ENCODE measurements at regions not wholly inside any gene's neighbourhood (a gene's known extent, or its start where the extent isn't known, plus 50 kb on each side); places are given as distances from the start of the nearest gene placed in this dataset.
A peak's percentile ranks its signal among the peaks of the same experiment; 100 is the strongest.

DNA sequence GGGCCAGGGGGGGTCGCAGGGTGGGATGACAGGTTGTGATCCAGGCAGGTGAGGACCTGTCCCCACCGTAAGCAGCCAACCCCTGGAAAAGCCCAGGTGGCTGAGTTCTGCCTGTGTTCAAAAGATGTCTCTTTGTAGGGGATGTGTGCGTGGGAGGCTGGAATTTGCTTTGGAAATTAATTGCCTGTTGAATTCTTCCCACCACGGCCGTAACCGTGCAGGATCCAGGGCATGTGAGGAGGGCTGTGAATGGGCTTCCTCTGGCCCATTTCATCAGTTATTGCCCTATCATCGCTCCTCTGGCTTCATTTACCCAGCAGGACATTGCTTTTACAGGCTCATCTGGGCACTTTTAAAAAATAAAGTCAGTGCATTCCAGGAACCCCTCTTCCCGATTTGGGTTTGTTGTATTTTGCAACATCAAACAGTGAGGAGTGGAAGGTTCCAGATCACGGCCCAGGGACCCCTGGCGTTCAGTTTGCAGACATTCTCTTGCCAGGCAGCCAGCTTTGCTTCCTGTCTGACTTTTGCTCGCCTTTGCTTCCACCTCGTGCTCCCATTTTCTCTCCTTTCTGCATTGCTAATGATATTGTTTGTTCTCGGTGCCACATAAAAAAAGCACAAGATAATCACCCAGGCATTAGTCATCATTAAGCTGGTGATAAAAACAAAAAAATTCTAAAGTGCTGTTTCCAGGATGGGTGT, 1306.6 kb downstream of the BRD1 start:
- 53 to 65% methylated on average over 13 of the region's 13 CpGs for WGBS, 2 donors
- no peak for TF ChIP-seq POLR2A (IDR thresholded peaks at IDR 0.05)
- TF ChIP-seq POLR2AphosphoS5 (IDR thresholded peaks at IDR 0.05), result no peak
- TF ChIP-seq, protein P1, sequence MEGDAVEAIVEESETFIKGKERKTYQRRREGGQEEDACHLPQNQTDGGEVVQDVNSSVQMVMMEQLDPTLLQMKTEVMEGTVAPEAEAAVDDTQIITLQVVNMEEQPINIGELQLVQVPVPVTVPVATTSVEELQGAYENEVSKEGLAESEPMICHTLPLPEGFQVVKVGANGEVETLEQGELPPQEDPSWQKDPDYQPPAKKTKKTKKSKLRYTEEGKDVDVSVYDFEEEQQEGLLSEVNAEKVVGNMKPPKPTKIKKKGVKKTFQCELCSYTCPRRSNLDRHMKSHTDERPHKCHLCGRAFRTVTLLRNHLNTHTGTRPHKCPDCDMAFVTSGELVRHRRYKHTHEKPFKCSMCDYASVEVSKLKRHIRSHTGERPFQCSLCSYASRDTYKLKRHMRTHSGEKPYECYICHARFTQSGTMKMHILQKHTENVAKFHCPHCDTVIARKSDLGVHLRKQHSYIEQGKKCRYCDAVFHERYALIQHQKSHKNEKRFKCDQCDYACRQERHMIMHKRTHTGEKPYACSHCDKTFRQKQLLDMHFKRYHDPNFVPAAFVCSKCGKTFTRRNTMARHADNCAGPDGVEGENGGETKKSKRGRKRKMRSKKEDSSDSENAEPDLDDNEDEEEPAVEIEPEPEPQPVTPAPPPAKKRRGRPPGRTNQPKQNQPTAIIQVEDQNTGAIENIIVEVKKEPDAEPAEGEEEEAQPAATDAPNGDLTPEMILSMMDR (IDR thresholded peaks at IDR 0.05), result no peak
- TF ChIP-seq EP300 (IDR thresholded peaks at IDR 0.05), result no peak
- Histone ChIP-seq H3K27ac (no peak overlapping the region), H3K36me3 (no peaks in the 10 kb centered on the region), H3K27me3 (no peaks in the 10 kb centered on the region), H3K9me3 (no peaks in the 10 kb centered on the region), H3K4me3 (no peak overlapping the region), H3K4me1 (no peaks in the 10 kb centered on the region)
- DNase-seq, result no peak
- intact Hi-C loops (cut with DNase I), result no loop called here

DNA sequence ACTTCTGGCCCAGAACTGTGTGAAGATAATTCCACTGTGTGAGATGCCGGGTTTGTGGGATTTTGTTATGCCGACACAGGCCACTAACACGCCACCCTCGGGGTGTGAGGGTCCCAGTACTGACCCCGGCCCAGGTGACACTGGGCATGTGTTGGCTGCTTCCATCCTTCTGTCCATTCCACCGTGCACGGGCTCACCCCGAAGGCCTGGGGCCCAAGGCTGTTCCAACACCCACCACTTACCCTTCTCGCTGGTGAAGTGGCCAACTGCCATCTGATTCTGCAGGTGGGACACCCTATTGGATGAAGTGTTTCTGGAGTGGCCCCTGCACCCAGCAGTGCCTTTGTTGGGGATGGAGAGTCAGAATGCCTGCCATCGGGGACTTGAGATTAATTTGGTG, 1307.5 kb downstream of the BRD1 start:
- no peak overlapping the region for H3K4me3 ChIP-seq
- no peaks in the 10 kb centered on the region for H3K4me1 ChIP-seq
- H3K36me3 ChIP-seq, result no peaks in the 10 kb centered on the region
- intact Hi-C loops (cut with DNase I), result no loop called here
- H3K27me3 ChIP-seq, result no peaks in the 10 kb centered on the region
- TF ChIP-seq POLR2AphosphoS5 (IDR thresholded peaks at IDR 0.05) (no peak), POLR2A (IDR thresholded peaks at IDR 0.05) (no peak), EP300 (IDR thresholded peaks at IDR 0.05) (no peak)
- TF ChIP-seq, protein P1 (IDR thresholded peaks at IDR 0.05), result no peak
- no peak overlapping the region for H3K27ac ChIP-seq
- WGBS, 2 donors, result 81 to 93% methylated on average over 10 of the region's 10 CpGs
- no peak for DNase-seq
- H3K9me3 ChIP-seq, result no peaks in the 10 kb centered on the region

DNA sequence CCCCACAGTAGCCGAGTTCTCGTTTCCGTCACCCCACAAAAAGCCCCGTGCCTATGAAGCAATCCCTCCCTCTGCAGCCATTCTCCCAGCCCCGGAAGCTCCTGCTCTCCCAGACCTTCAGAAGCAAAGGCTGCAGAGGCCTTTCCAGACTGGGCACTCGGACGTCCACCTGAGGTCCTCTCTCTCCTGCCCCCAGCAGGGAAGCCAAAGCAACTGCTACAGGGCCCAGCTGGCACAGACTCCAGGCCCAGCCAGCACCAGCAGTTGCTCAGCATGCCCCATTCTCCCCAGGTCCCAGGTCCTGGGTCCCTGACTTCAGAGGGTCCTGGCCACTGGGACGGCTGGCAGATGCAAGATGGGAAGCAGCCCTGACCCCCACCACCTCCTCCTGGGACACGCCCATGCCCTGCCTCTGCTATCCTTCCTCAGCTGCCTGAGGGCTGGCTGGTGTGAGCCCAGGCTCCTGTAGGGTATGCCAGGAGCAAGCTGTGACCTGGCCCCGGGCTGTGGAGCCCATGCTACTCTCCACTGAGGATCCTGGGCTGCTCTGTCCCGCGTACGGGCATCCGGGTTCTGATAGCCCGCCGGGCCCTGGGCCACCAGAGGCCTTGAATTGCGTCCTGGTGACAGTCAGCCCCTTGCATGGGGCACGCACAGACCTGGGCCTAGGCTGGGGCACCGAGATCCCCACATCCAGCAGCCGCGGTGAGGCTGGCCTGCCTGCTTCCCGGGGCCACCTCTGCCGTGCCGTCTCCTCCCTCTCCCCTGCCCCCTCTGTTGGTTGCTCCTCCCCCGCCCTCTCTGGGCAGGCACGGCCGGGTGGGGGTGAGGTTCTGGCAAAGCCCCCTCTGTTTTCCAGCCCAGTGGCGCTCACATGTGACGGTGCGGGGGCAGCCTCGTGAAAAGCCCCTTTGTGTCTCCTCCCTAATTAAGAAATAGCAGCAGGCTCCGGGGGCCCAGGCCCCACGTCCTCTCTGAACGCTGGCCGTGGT, 1310.3 kb downstream of the BRD1 start:
- 74 to 80% methylated on average over 35 of the region's 35 CpGs for WGBS, 2 donors
- DNase-seq, result peak; percentile 80
- H3K9me3 ChIP-seq, result no peaks in the 10 kb centered on the region
- H3K4me3 ChIP-seq, result no peak overlapping the region
- H3K27me3 ChIP-seq, result no peaks in the 10 kb centered on the region
- peak in 1 of 4 donors; percentile 46 for TF ChIP-seq POLR2AphosphoS5 (IDR thresholded peaks at IDR 0.05)
- TF ChIP-seq, protein P1 (IDR thresholded peaks at IDR 0.05), result no peak
- H3K27ac ChIP-seq, result peak overlapping the region in 3 of 4 donors; percentile 32 to 47 (median 40)
- intact Hi-C loops (cut with DNase I), result no loop called here
- H3K36me3 ChIP-seq, result no peaks in the 10 kb centered on the region
- no peaks in the 10 kb centered on the region for H3K4me1 ChIP-seq

DNA sequence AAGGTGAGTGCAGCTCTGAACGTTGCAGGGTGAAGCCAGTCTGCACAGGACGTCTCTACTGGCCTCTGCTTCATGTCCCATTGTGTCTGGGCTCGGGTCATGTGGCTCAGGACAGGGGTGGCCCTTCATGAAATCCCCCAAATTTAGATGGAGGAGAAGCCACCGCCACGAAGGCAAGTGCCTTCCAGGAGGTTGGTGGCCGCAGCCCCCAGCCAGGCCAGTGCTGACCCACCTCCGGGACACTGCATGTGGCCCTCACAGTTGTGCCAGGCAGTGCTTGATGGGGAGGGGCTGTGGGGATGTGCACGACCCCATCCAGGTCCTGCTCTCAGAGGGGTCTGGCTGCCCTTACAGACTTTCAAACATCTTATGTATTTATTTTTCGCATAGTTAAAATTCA, 1311.1 kb downstream of the BRD1 start:
- TF ChIP-seq POLR2AphosphoS5 (IDR thresholded peaks at IDR 0.05) (no peak), EP300 (IDR thresholded peaks at IDR 0.05) (no peak), POLR2A (IDR thresholded peaks at IDR 0.05) (no peak)
- TF ChIP-seq, protein P1 (IDR thresholded peaks at IDR 0.05), result no peak
- no peak overlapping the region for H3K27ac ChIP-seq
- H3K36me3 ChIP-seq, result no peaks in the 10 kb centered on the region
- DNase-seq, result no peak
- no peaks in the 10 kb centered on the region for H3K27me3 ChIP-seq
- H3K4me1 ChIP-seq, result no peaks in the 10 kb centered on the region
- no peaks in the 10 kb centered on the region for H3K9me3 ChIP-seq
- no peak overlapping the region for H3K4me3 ChIP-seq
- intact Hi-C loops (cut with DNase I), result no loop called here
- WGBS, 2 donors, result 72 to 82% methylated on average over 9 of the region's 9 CpGs
